Activated gamma-delta T cell treated with Interleukin-2 at 50 U/mL for 16 hours (primary cell): ENCODE measurements at regions not wholly inside any gene's neighbourhood (a gene's known extent, or its start where the extent isn't known, plus 50 kb on each side); places are given as distances from the start of the nearest gene placed in this dataset.
"Not testable (repeated sequence)": the region's sequence is repeated elsewhere in the genome, so short reads cannot be mapped to it uniquely, and the experiment has no call there.

Experiments
- DNase-seq: peaks from one replicate; pipeline ENCODE4 v3.0.0-alpha.2; 2020

DNA sequence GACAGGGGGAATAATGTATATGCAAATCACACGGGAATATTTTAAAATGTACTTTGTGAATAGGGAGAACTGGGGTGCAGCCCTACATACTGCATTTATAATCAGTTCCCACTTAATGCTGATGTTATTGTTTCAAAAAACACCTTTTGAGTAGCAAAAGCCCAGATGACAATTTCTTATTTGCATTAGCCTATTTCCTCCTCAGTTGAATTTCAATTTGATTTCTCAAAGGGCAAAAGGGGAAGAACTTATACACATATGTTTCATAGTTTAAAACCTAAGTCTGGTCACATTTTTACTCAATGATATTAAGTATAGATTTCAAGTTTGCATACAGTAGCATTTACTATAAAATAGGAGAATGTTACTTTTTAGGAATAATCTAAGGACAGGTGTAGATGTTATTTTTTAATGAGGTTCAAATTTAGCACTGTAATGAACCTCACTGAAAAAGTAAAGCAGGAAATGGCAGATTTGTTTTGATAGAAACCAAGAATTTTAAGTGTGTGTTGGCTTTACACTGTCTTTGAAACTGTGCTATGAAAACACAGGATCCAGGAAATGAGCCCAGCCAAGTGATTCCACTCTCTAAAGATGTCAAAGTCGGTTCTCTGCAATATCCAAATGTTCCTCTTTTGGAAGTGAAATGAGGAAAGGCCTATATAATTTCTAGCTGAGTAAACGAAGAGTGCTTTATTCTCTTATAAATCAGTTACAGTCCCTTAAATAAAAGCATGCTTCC is 367.4 kb downstream of the BTG1 start:
- no peak for DNase-seq

DNA sequence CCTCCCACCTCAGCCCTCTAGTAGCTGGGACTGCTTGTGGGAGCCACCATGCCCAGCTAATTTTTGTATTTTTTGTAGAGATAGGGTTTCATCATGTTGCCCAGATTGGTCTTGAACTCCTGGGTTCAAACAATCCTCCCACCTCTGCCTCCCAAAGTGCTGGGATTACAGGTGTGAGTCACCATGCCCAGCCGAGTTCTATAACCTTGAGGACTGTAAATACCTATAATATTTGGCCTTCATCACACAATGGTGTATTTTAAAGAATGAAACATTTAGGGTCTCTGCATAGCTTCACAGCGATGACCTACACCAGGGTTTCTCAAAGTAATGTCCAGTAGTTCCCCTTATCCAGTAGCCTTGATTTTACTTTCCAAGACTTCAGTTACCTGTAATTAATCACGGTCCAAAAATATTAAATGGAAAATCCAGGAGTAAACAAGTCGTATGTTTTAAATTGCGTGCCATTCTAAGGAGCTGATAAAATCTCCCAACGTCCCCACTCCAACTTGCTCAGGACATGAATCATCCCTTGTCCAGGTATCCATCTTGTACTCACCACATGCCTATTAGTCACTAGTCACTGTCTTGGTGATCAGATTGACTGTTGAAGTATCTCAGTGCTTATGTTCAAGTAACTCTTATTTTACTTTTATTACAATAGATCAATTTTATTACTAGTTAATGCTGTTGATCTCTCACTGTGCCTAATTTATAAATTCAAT is 368.2 kb downstream of the BTG1 start:
- DNase-seq: no peak

DNA sequence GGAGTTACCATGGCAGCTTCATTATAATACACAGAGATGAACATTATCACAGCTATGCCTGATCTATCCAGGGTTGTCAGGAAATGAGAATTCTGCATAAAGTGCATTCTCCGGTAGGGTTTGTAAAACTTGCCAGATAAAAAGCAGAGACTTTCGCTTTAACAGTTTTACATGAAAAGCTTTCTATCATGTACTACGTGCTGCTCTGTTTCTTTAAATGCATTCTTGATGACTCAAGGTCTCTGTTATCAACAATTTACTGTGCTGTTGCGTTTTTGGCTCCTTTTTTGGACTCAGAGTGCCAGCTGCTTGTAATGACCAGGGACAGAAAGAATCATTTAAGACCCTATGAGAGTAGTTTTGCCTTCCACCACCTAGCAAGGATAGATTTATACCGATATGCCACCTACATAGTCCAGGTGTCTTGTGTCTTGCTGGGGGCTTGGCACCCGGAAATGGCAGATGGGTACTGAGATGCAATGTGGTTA is 371.2 kb downstream of the BTG1 start:
- no peak for DNase-seq

DNA sequence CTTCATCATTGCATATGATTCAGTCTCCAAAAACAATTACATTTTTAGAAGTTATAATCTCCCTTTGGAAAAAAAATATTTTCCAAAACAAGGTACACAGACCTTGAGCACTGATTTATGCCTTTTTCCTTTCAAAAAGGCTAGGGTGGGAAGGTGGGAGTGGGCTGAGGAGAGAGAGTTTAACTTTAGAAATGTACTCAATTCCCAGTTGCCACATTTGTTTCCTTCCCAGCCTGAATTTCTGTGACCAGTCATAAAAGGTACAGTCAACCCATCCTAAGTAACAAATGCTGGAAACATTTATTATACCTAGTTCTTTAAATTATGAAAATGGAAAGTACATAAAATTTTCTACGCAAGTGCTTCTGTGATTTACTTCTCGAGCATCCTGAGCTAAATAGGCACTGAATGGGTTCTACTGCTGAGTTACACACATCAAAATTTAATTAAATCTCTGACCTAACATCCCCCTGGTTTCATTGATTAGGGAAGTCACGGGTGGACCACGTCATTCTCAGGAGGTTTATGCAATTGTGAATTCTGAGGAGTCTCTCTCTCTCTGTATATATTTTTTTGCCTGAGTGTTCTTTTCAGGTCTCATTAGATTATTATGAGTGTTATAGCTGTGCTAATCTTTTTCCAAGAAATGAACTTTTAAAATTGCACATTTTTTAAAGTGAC is 371.8 kb downstream of the BTG1 start:
- no peak for DNase-seq

DNA sequence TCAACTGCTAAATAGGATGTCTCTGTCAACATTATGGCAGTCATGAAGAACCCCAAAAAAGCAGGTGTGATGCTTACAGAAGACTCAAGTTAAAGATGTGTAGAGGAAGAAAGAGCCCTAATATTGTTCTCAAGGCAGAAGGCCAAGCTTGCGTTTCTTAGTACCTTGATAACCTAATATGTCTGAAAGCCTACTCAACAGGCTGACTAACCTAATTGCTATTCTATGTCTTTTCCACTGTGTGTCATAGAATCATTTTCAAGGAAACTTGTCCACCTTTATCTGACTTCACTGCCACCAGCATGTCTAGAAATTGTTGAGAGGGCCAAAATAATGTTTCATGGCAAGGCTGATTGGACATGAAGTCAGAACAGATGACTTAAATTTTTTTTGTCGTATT is 373.2 kb downstream of the BTG1 start:
- no peak for DNase-seq

DNA sequence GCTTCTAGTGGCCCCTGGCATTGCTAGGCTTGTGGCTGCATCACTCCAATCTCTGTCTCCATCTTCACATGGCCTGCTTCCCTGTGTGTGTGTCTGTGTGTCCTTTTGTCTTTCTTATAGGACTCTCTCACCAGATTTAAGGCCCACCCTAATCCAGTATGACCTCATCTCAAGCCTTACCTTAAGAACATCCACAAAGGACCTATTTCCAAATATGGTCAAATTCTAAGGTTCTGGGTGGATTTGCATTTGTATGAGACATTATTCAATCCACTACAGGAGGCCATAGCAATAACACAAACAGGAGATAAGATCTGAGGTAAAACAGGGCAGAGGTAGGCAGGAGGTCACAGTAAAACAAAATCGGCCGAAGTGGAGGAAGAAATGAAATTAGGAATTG is 375.9 kb downstream of the BTG1 start:
- DNase-seq: no peak

DNA sequence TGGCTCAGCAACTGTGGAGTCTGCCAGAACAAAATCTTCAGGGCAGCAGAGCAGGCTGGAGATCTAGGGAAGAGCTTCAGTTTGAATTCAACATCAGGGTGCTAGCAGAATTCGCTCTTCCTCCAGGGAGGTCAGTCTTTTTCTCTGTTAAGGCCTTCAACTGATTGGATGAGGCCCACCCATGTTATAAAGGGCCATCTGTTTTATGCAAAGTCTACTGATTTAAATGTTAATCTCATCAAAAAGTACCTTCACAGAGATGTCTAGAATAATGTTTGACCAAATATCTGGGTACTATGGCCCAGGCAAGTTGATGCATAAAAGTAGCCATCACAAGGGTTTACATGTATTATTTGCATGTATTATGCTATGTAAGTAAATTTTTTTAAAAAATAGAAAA is 378.4 kb downstream of the BTG1 start:
- DNase-seq: no peak

DNA sequence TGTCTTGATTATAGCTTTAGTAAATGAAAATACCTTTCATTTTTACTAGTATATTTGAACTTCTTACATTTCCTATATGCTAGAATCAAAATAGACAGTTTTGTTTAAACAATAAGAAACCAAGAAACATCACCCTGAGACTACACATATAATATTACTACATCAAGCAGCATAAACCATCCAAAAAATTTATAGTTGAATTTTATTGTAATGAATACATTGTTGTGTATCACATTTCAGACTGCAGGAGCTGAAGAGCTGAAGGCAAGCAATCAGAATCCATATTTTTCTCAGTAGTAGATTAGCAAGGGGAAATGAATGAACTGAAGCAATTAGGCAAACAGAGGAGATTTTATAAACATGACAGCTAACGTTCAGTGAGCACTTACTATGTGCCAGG is 379.2 kb downstream of the BTG1 start:
- no peak for DNase-seq

DNA sequence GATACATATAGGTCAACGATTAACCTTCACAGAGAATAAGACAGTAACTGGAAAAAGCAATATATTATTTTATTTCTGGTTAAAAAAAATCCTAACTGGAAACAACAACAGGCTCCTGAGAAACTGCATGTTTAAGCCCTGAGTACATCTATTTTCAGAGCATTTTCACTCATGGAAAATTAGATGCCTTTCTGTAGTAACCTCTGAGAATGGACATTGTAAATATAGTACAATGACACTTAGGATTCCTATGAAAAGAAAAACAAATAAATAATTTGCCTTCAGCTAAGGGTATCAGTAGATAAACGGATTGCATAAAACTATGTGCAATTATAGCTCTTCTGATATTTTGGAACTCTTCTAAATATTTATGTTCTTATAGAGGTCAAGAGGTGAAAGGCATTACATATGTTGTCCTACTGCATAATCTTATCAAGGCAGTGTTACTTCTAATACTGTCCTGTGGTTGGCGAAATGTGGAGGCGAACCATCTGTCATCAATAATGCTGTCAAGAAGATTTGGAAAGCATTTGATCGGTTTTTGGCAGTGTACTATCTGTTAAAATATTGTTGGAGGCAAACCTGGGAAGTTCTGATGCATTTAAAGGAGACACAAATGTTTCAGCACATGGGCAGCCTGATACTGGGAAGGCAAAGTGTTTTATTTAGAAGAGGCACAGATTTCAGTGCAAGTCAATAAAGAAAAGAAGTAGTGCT is 381.8 kb downstream of the BTG1 start:
- no peak for DNase-seq

DNA sequence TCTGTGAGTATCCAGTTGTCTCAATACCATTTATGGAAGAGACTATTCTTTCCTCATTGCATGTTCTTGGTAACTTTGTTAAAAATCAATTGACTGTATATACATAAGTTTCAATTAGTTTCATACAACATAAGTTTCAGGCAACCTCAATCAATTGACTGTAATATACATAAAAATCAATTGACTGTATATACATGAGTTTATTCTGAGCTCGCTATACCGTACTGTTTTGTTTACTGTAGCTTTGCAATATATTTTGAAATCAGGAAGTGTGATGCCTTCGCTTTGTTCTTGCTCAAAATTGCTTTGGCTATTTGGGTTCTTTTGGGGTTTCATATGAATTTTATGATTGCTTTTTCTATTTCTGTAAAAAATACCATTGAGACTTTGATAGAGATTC is 392.0 kb downstream of the BTG1 start:
- no peak for DNase-seq

DNA sequence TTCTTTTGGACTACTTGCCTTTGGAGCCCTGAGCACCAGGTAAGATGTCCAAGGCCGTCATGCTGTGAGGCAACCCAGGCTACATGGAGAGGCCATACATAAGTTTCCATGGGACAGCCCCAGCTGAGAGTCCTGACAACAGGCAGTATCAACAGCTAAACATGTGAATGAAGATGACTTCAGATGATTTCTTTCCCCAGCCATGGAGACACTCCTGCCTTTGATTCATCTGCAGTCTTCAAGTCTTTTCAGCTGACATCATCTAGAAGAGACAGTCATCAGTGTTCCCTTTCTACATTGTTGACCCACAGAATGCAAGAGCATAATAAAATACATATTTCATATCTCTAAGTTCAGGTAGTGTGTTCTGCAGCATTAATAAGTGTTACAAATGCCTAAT is 398.7 kb downstream of the BTG1 start:
- no peak for DNase-seq

DNA sequence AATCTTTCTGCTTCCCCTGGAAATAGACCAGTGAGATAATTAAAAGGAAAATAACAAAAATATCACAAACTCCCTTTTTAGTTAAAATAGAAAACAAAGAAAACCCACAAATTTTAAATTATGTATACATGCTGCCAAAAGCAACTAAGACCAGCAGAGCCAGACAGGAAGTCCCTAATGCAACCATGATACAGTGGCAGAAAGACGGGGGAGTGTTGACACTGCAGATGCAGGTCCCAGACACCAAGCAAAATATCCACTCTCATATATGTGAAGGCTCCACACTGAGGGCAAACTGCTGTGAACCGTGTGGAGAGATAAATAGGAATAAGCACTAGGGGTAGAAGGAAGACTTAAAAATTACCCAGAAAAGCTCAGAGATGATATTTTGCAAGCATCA is 401.0 kb downstream of the BTG1 start:
- no peak for DNase-seq

DNA sequence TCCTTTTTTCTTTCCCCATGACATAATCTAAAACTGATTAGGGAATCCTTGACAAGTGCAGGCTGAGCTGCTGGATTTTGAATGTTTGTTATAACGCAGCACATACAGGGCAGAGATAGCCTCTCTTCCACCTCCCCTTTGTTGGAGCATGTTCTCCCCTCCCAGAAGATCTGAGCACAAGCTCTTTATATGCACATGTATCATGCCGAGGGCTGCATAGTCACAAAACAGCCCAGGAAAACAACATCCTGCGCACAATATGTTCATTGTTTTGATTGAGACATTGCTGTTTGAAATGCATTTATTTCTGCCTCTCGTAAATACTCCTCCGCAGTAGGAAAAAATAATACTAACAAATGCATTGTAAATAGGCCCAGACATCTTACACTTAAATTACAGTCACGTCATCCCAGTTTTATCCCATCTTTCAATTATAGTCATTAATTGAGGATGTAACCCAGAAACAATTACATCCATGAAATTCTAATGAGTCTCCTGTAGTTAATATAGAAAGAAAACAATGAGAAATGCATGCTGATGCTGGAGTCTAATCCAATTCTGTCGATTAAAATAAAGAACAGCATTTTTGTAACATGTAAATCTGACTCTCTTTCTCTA is 401.8 kb downstream of the BTG1 start:
- no peak for DNase-seq

DNA sequence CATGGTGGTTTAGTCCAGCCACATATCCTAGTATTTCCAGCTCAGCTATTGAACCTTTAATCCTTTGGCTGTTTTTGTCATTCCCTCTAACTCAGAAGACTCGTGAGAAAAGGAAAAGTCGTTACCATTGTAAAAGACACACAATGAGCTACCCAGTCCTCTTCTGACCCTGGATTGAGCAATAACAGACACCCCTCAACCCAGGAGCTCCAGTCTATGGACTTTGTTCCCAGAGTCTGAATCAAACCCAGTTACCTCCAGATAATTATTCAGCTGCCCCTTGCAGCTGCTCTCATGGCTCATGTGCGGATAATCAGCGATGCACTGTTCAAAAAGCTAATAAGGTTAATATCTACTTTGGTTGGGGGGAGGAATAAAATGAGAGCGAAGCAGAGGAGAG is 402.4 kb downstream of the BTG1 start:
- no peak for DNase-seq

DNA sequence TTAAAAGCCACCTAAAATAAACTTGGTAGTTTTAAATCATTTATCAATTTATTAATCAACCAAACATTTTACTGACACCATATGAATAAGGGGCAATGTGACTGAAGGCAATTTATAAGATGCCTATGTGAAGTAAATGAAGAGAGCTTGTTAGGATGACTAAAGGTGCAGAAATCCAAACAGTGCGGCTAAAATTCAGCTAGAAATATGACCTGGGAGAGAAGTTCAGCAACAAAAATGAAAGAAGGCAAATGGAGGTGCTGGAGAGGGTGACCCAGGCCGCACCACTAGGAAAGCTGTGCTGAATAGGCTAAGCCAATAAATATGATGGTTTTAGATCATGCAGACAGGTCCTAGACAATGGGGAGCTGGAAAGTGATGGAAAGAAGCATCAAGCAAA is 403.7 kb downstream of the BTG1 start:
- DNase-seq: no peak

DNA sequence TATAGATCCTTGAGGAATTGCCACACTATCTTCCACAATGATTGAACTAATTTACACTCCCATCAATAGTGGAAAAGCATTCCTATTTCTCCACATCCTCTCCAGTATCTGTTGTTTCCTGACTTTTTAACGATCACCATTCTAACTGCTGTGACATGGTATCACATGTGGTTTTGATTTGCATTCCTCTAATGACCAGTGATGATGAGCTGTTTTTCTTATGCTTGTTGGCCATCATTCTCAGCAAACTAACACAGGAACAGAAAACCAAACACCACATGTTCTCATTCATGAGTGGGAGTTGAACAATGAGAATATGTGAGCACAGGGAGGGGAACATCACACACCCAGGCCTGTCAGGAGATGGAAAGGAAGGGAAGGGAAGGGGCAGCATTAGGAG is 411.8 kb downstream of the BTG1 start:
- DNase-seq: not testable (repeated sequence)

DNA sequence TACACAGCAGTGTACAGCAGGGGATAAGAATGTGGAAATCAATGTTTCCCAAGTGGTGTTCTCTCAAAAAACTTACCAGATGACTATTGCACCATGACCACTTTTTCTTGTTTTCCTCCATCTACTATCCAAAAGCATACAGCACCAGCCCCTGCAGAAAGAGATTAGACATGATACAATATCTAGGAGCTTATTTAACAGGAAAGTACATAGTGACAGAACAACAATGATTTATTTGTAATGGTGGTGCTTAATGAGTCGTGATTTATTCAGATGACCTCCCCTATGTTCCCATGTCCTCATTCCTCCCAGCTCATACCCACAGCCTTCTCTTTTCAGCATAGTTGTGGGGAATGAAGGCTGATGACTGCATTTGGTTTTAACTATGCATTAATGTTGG is 413.6 kb downstream of the BTG1 start:
- no peak for DNase-seq

DNA sequence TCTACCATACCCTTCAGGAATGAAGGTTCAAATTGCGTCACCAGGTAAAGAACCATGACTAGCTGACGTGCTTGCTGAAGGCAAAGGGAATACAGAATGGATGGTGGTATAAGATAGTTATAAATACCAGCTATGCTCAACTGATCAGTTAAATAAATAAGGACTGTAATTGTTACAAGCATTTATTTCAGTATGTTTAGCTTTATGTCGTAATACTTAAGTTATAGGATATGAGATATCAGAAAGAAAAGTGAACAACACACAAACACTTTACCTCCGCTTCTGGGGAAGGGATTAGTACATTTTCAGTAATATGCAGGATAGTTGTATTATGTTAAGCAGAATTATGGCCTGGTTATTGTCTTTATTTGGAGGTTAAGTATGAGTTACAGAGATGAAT is 416.1 kb downstream of the BTG1 start:
- DNase-seq: no peak

DNA sequence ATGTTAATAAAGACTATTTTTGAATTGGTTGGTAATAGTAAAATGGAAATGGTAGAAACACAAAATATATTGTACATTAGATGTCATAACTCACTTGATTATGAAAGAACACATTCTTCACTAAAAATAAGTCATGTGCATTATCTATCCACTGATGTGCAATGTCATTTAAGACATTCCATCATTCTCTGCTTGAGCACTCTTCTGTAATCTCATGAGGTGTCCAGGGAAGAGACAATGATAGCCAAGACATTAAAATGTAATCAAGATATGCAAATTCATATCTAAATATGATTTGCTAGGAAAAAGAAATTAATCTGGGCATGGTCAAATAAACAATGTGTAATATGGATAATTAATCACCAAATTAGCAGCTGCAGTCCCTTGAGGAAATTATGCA is 422.5 kb downstream of the BTG1 start:
- no peak for DNase-seq

DNA sequence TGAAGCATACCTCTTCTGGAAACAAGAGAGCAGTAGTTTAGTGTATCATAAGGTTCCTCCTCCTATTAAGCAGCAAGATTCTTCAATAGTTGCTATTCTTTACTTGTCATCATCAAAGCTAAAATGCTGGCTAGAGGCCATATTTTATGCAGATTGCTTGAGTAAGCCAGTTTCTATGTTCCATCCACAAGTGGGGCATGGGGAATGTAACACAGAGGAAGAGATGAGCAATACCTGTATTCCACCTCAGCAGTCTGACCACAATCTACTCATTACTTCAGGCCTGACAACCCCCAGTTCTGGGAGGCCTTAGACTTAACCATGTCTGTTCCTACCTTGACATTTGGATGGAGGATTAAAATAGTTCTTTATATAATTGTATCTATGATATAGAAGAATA is 423.6 kb downstream of the BTG1 start:
- DNase-seq: no peak

DNA sequence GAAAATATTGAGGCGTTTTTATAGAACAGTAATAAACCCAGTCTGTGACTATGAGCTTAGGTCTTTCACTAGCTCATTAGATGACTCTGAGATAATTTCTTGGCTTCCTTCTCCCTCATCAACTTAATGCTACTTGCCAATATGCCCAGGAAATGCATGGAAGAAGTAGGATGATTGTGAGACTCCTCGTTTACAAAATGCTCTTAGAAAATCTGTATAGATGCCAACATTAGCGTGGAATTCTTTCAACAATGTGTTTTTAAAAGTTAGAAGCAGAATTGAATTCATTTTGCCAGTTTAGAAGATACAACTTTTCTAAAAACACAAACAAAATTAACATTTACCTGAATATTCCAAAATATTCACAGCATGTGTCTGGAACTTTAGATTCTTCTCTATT is 424.6 kb downstream of the BTG1 start:
- no peak for DNase-seq

DNA sequence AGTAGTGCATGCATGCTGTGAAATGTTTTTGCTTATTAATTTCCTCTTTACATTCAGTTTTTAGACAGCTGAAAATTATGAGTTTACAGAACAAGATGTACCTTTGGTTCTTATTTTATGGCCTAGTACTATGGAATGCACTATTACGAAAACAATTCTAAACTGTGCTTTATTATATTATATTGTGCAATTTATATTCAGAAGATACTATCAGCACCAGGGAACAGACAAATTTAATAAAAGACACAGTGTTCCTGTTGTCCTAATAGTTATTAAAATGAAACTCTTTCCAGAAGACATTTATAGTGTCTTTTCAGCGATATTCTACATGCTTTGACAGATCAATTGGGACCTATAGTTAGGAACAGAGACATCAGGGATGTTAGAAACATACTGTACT is 427.3 kb downstream of the BTG1 start:
- DNase-seq: no peak

DNA sequence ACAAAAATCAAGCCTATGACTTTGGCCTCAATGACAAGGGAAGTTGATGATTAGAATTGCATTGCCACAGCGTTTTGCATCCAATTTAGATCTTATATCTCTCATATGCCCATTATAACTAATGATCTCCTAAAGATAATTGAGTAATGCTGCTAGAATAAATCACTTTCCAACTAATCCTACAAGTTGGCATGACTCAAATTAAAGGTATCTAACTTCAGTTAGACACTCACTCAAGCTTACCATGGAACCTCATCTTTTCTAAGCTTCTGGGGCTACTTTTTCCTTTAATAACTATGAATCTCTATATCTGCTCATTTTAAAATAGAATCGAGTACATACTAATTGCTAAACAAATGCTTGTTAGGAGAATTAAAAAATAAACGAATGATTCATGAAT is 427.8 kb downstream of the BTG1 start:
- no peak for DNase-seq
